SK-N-SH (cell line): ENCODE measurements at regions not wholly inside any gene's neighbourhood (a gene's known extent, or its start where the extent isn't known, plus 50 kb on each side); places are given as distances from the start of the nearest gene placed in this dataset.

ENCODE experiments used
- RCOR1 ChIP-seq: fragments of 150-350 bp; IDR thresholded peaks from 2 replicates; pipeline ENCODE4 v1.6.1; 2017; ENCODE audit warnings: antibody characterized with exemption, low read length
- RXRA ChIP-seq: IDR thresholded peaks from 2 replicates; pipeline ENCODE4 v1.4.0; 2012; ENCODE audit warnings: low read depth, mild to moderate bottlenecking, borderline replicate concordance
- TAF1 ChIP-seq: IDR thresholded peaks from 2 replicates; pipeline ENCODE4 v1.6.1; 2012; ENCODE audit warnings: low read depth, mild to moderate bottlenecking, low read length, moderate library complexity, borderline replicate concordance
- TF ChIP-seq, protein P1 (sequence below): fragments of 200-600 bp; sonication (generic); IDR thresholded peaks from 2 replicates; pipeline ENCODE4 v1.6.1; 2017; ENCODE audit warnings: antibody characterized with exemption, mild to moderate bottlenecking, moderate library complexity

DNA sequence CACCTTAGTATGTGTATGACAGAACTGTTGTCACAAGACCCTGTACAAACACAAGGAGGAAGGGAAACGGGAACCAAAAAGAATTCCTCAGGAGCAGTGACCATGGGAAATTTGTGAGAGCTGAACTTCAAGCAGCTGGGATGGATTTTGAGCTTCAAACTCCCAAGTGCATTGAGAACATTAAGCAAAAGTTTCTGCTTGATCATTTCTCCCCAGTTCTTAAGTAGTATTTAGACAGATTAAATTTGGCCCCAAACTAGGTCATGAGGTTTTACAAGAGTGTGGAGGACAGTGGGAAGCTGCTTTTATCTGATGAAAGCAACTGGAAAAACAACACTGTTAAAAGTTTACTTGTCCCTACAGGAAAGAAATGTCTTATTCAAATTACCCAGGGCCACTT lies 206.0 kb upstream of the DCN start:
- TF ChIP-seq TAF1 (no peak), RCOR1 (no peak), RXRA (no peak)
- TF ChIP-seq, protein P1, sequence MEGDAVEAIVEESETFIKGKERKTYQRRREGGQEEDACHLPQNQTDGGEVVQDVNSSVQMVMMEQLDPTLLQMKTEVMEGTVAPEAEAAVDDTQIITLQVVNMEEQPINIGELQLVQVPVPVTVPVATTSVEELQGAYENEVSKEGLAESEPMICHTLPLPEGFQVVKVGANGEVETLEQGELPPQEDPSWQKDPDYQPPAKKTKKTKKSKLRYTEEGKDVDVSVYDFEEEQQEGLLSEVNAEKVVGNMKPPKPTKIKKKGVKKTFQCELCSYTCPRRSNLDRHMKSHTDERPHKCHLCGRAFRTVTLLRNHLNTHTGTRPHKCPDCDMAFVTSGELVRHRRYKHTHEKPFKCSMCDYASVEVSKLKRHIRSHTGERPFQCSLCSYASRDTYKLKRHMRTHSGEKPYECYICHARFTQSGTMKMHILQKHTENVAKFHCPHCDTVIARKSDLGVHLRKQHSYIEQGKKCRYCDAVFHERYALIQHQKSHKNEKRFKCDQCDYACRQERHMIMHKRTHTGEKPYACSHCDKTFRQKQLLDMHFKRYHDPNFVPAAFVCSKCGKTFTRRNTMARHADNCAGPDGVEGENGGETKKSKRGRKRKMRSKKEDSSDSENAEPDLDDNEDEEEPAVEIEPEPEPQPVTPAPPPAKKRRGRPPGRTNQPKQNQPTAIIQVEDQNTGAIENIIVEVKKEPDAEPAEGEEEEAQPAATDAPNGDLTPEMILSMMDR, result no peak
